Retinal pigment epithelial cell (primary cell): ENCODE measurements at regions not wholly inside any gene's neighbourhood (a gene's known extent, or its start where the extent isn't known, plus 50 kb on each side); places are given as distances from the start of the nearest gene placed in this dataset.
A peak's percentile ranks its signal among the peaks of the same experiment; 100 is the strongest.

Source experiments
- DNase-seq: peaks from one replicate; pipeline ENCODE4 v3.0.0-alpha.2; 2010; ENCODE audit warnings: low read depth
- H3K4me3 ChIP-seq: 2 replicates; pipeline ENCODE4 v1.5.1; 2011; ENCODE audit warnings: mild to moderate bottlenecking, low read length, control low read depth, moderate library complexity
- CTCF ChIP-seq: conservative IDR thresholded peaks from 2 replicates; pipeline ENCODE4 v1.5.1; 2011; ENCODE audit warnings: low read depth, low read length, control low read depth, inconsistent platforms

GRCh38 chr6:88365656-88366055, 199.5 kb upstream of the CNR1 start:
- DNase-seq = no peak
- no peak for TF ChIP-seq CTCF
- H3K4me3 ChIP-seq = no peak overlapping the region

GRCh38 chr6:88365230-88365629, 199.1 kb upstream of the CNR1 start:
- DNase-seq = no peak
- TF ChIP-seq CTCF = no peak
- no peak overlapping the region for H3K4me3 ChIP-seq

GRCh38 chr6:88361754-88362153, 195.6 kb upstream of the CNR1 start:
- DNase-seq = no peak
- no peak for TF ChIP-seq CTCF
- no peak overlapping the region for H3K4me3 ChIP-seq

DNA sequence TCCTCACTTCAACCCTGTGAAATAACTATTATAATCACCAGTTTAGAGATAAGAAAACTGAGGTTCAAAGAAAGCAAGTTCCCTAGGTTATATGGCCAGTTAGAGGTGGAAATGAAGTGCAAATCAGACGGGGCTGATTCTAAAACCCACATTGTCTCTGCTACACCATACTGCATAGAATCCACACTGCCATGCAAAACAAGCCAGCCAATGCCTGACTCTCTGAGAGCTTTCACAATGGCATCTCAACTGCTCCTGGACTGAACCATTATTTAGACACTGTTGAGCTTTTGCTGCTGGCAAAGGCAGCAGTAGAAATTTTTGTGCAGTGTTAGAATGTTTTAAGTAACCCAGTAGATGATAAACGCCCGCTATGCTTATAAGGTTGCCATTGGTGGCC, 195.2 kb upstream of the CNR1 start:
- DNase-seq = no peak
- no peak overlapping the region for H3K4me3 ChIP-seq

GRCh38 chr6:88360203-88360797, 194.2 kb upstream of the CNR1 start:
- no peak for DNase-seq
- H3K4me3 ChIP-seq = no peak overlapping the region
- no peak for TF ChIP-seq CTCF

More for the DNA sequence above, 195.2 kb upstream of the CNR1 start:
- TF ChIP-seq CTCF = no peak

DNA sequence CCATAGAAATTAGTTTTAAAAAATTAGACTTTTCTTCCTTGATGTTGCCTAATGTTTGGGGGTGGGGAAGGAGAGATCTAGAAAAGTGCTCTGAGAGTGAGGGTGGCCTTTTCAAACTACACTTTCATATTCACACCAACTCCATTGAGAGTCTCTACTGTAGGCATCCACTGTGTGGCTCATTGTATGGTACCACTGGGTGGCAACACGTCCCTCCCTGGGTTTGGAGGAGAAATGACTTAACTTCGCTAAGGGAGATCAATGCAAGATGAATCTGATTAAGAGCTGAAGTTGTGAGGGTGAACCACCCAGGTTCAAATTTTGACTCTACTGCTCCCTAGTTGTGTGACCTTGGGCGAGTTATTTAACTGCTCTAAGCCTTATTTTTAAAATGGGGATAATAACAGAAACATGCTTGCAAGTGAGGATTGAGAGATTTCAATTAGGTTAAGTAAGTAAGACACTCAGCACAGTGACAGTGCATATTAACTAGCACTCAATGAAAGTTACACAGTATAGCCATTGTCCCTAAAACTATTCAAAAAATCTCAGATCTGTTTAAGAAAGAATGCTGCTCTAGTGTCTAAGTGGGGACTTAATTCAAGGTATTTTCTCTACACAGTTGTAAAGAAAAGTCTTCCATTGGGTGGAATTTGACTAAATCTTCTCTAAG, 193.5 kb upstream of the CNR1 start:
- no peak for DNase-seq
- no peak overlapping the region for H3K4me3 ChIP-seq
- peak; percentile 23 for TF ChIP-seq CTCF

DNA sequence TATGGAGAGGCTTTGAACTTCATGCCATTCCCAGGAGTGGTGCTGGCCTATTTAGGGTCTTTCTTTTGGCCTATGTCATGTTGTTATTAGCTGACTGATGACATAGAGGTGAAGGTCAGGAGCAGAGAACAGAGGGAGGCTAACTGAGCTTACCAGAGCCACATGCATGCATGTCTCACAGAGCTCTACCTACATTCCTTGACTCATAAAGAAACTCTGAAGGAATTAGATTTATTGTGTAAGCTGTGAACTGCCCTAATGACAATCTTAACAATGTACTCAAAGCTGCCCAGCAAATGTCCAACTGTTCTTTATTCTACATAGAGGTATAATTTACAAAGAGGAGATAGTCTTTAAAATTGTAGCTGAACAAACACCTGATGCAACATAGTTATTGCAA, 192.7 kb upstream of the CNR1 start:
- no peak for TF ChIP-seq CTCF
- H3K4me3 ChIP-seq = no peak overlapping the region
- no peak for DNase-seq
